T-helper 1 cell treated with Interleukin-12 subunit alpha and Interleukin-12 subunit beta and Interleukin-4 antibody, amounts not matched to agents 30 ng/mL and 1 ng/mL, for 36 hours (primary cell): ENCODE measurements at regions not wholly inside any gene's neighbourhood (a gene's known extent, or its start where the extent isn't known, plus 50 kb on each side); places are given as distances from the start of the nearest gene placed in this dataset.

Experiments
- intact Hi-C: fragments of 100-400 bp; cut with micrococcal nuclease; formaldehyde crosslinking; loops from one replicate; pipeline ENCODE4 v1.15.1; 2024

GRCh38 chr13:99911965-99912566 is 59.5 kb downstream of the ZIC5 start:
- intact Hi-C loops = loop anchor here (1.0 to 10.0 kb wide), 3 partner anchors 12 to 763 kb away; partner anchors contain the start of genes PCCA and TMTC4

GRCh38 chr13:99911069-99911964 is 60.2 kb downstream of the ZIC5 start:
- intact Hi-C loops = loop anchor here (5.0 to 10.0 kb wide), 2 partner anchors 176 to 763 kb away; partner anchors contain the start of genes PCCA and TMTC4

GRCh38 chr13:99909836-99910619 is 61.5 kb downstream of the ZIC5 start:
- intact Hi-C loops = loop anchor here (5.0 to 10.0 kb wide), 2 partner anchors 177 to 765 kb away; partner anchors contain the start of genes PCCA and TMTC4

DNA sequence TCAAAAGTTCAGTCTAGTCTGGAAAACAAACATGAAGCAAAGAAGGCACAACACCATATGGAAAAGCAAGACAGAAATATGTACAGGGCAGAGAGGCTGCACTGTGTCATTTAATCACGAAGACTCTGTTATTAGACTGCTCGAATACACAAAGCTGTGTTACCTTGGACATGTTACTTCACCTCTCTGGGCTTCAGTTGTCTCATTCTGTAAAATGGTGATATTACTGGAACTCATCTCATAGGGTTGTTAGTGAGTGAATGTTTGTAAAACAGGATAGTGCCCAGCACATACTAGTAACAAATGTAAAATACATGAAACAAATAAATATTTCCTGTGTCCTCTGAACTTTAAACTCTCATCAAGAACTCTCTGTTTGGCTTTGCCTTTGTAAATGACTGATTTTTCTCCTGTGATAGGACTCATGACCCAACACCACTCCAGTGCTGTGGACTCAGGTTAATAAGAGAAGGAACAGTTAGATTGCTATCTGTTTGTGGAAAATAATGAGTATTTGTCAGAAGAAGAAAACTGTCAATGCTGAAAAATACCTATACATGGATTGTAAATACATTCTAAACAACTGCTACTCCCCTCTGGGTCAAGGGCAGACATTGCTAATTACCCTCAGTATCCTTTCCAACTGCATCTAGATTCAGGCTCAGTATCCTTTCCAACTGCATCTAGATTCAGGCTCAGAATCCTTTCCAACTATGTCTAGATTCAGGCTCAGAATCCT is 62.3 kb downstream of the ZIC5 start:
- intact Hi-C loops = no loop called here

GRCh38 chr13:99908140-99908803 is 63.3 kb downstream of the ZIC5 start:
- intact Hi-C loops = no loop called here

DNA sequence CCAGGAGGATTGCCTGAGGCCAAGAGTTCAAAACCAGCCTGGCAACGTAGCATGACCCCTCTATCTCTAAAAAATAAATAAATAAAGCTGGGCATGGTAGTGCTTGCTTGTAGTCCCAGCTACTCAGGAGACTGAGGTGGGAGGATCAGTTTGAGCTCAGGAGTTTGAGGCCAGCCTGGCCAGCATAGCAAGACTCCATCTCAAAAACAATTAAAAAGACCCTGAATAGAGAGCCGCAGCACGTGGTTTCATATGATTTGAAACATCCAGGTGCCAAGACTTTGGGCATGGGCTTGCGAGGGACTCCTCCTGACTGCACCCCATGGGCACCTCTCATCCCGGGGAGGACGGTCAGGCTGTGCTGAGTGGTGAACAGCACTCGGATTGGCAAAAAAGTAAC is 63.9 kb downstream of the ZIC5 start:
- intact Hi-C loops = no loop called here

DNA sequence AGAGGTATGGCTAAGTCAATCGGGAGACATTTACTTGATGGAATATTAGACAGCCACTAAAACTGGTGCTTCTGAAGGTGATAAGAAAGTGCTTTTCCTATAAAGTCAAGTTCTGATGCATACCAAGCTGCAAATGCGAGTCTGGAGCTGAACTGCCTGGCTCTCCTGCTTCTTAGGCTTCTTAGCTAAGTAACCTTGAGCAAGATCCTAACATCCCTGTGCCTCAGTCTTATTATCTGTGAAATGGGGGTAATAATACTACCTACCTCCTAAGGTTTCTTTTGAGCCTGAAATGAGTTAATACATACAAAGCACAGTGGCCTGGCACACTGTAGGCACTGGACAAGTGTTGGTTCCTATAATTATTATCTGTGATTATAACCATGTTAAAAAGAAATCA is 64.5 kb downstream of the ZIC5 start:
- intact Hi-C loops = no loop called here

GRCh38 chr13:99905814-99906213 is 65.8 kb downstream of the ZIC5 start:
- intact Hi-C loops = no loop called here

DNA sequence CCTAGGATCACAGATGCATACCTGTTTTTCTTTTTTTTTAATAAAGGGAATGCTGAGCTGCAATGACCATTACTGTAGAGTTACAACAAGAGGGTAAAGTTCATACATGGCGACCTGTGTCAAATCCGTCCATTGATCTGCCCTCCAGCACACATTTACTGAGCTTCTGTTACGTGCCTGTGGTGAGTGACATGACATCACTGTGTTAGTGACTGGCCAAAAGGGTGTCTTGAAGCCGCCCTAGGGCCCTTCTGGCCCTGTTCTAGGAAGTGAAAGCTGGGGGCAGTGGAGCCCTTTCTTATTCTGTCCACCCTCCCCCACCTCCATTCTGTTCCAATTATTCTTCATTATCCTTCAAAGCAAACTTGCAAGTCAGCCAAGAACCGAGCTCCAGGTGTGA is 66.3 kb downstream of the ZIC5 start:
- intact Hi-C loops = no loop called here

GRCh38 chr13:99903140-99903539 is 68.4 kb downstream of the ZIC5 start:
- intact Hi-C loops = loop anchor here (5.0 kb wide), 2 partner anchors 296 to 1224 kb away; partner anchors contain the start of gene CLYBL

DNA sequence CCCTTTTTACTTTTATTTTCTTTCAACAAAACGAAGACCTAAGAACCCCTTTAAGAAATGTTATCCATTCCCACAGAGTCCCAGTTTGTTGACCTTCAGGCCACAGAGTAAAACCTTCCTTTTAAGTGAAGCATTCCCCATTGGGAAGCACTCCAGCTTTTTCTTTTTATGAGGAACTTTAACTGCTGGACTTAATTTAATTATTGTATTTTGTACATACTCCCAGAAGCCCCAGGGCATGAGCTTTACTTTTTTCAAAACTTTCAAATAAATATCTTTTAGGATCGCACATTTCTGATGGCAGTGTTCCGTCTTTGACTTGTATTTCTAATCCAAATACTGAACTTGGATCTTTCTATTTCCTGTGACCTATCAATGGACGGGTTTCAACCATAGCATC is 68.9 kb downstream of the ZIC5 start:
- intact Hi-C loops = loop anchor here (5.0 kb wide), 2 partner anchors 295 to 1225 kb away; partner anchors contain the start of gene CLYBL

GRCh38 chr13:99900960-99901359 is 70.6 kb downstream of the ZIC5 start:
- intact Hi-C loops = loop anchor here (1.0 to 5.0 kb wide), 8 partner anchors 11 to 1226 kb away; partner anchors contain the start of gene CLYBL

DNA sequence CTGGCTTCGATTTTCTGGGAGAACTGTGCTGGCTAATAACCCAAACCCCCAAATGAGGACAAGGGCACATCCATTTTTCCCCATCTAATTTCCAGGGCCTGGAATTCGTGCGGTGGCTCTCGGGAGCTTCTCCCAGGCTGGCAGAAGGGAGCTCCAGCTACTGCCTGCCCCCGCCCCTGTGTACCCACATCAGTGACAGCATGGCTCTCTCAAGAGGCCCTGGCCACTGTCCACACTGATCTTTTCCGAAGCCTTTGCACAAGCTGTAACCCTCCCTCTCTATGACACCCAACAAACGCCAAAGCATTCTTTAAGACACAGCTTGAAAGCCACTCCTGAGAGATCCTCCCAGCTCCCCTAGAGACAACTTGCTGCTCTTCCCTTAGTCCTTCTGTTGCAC is 73.1 kb downstream of the ZIC5 start:
- intact Hi-C loops = no loop called here

DNA sequence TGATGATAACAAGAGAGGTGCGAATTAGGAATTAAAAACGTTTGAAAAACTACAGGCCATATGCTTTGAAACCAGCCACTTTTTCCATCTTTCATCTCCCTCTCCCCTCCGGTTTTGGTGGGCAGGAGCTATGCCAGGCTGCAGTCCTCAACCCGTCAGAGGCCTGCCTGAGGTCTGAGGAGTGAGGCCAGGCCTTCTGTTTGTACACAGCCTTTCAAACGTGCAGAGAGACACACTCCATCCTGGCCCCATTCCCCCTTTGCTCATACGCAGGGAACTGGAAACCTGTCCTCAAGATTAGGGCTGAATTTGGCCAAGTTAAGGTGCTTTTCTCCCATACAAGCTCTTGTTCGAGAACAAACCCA is 74.5 kb downstream of the ZIC5 start:
- intact Hi-C loops = no loop called here

GRCh38 chr13:99896369-99897075 is 75.0 kb downstream of the ZIC5 start:
- intact Hi-C loops = no loop called here

GRCh38 chr13:99895444-99896368 is 75.9 kb downstream of the ZIC5 start:
- intact Hi-C loops = loop anchor here (2.0 kb wide), 2 partner anchors 65 to 239 kb away; no protein-coding TSS in a partner anchor

DNA sequence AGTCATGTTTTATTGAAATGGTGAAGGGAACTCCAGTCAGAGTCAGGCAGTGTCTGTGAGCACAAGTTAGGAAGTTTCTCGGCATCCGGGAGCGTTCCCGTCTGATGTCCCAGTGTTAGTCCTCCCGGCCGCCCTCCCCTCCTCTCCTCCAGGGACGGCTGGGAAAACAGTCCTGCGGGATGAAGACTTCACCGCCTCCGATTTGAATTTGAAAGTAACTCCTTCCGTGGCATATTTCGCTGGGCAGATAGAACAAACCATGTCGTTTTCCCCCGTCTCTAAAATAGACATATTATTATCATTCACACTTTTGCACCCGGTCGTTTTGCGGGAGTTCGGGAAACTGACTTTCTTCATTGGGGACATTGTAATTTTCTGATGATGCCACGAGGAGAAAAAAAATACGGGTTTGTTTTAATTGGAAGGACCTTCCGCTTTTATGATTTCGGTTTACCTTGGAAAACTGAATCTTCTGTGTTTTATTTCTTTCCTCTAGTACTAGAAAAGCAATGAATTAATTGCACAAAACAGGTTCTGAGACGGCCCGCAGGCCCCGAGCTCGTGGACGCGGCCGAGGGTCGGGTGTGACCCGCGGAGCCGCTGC is 76.6 kb downstream of the ZIC5 start:
- intact Hi-C loops = loop anchor here (1.0 to 2.0 kb wide), 3 partner anchors 66 to 453 kb away; no protein-coding TSS in a partner anchor
